ENCODE measurements at regions not wholly inside any gene's neighbourhood (a gene's known extent, or its start where the extent isn't known, plus 50 kb on each side); places are given as distances from the start of the nearest gene placed in this dataset.

DNA sequence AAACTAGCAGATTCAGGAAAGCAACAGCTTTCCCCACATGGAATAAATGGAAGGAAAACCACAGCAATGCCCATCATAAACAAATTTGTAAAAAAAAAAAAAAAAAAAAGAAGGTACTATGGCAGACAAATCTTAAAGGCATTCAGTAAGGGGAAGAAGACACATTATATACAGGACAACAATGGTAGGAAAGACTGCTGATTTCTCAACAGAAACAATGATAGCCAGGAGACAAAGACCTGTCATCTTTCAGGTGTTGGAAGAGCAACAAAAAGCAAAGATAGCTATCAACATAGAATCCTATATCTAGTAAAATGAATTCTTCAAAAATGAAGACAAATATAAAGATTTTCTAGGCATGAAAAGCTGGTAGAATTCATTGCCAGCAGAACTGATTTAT lies 65.9 kb downstream of the KCNJ2 start:
- no peak overlapping the region for H3K4me3 ChIP-seq (ENCODE audit: low read depth in 2 of 2, low read length in 2 of 2)
- ChIA-PET POLR2A (no interaction called here), CTCF (no interaction called here)
- H3K9me3 ChIP-seq (ENCODE audit: control insufficient read depth, insufficient read depth, low read depth, low read length) = no peaks in the 10 kb centered on the region
- no peaks in the 10 kb centered on the region for H3K27me3 ChIP-seq (ENCODE audit: control insufficient read depth, insufficient read depth, low read length)
- H3K4me1 ChIP-seq (ENCODE audit: control insufficient read depth, insufficient read depth, low read length) = no peaks in the 10 kb centered on the region
- in situ Hi-C loops (cut with HindIII; ENCODE audit: low pct_unique_long_range_greater_than_20kb, low sequenced_read_pairs) = no loop called here
- ATAC-seq (no peak), DNase-seq (ENCODE audit: low read depth, low spot score) (no peak)
- H3K36me3 ChIP-seq (ENCODE audit: control insufficient read depth, insufficient read depth, low read length) = no peaks in the 10 kb centered on the region
- intact Hi-C loops (cut with micrococcal nuclease; ENCODE audit: unreplicated experiment) = no loop called here
- BruUV-seq (replicated peaks) = no TSS peak
- no peak overlapping the region for H3K27ac ChIP-seq (ENCODE audit: low read length)
- TF ChIP-seq, protein P1, sequence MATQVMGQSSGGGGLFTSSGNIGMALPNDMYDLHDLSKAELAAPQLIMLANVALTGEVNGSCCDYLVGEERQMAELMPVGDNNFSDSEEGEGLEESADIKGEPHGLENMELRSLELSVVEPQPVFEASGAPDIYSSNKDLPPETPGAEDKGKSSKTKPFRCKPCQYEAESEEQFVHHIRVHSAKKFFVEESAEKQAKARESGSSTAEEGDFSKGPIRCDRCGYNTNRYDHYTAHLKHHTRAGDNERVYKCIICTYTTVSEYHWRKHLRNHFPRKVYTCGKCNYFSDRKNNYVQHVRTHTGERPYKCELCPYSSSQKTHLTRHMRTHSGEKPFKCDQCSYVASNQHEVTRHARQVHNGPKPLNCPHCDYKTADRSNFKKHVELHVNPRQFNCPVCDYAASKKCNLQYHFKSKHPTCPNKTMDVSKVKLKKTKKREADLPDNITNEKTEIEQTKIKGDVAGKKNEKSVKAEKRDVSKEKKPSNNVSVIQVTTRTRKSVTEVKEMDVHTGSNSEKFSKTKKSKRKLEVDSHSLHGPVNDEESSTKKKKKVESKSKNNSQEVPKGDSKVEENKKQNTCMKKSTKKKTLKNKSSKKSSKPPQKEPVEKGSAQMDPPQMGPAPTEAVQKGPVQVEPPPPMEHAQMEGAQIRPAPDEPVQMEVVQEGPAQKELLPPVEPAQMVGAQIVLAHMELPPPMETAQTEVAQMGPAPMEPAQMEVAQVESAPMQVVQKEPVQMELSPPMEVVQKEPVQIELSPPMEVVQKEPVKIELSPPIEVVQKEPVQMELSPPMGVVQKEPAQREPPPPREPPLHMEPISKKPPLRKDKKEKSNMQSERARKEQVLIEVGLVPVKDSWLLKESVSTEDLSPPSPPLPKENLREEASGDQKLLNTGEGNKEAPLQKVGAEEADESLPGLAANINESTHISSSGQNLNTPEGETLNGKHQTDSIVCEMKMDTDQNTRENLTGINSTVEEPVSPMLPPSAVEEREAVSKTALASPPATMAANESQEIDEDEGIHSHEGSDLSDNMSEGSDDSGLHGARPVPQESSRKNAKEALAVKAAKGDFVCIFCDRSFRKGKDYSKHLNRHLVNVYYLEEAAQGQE (IDR thresholded peaks at IDR 0.05; ENCODE audit: insufficient read depth in 1 of 2, low read depth in 2 of 2, low read length in 1 of 2) = no peak
- TF ChIP-seq TCF7L2 (IDR thresholded peaks at IDR 0.05; ENCODE audit: low read depth, low read length) (no peak), POLR2AphosphoS5 (IDR thresholded peaks at IDR 0.05; ENCODE audit: low read depth, low read length) (no peak), SIN3A (IDR thresholded peaks at IDR 0.05; ENCODE audit: borderline replicate concordance, insufficient read depth, low read depth, low read length) (no peak)
- TF ChIP-seq, protein P2, sequence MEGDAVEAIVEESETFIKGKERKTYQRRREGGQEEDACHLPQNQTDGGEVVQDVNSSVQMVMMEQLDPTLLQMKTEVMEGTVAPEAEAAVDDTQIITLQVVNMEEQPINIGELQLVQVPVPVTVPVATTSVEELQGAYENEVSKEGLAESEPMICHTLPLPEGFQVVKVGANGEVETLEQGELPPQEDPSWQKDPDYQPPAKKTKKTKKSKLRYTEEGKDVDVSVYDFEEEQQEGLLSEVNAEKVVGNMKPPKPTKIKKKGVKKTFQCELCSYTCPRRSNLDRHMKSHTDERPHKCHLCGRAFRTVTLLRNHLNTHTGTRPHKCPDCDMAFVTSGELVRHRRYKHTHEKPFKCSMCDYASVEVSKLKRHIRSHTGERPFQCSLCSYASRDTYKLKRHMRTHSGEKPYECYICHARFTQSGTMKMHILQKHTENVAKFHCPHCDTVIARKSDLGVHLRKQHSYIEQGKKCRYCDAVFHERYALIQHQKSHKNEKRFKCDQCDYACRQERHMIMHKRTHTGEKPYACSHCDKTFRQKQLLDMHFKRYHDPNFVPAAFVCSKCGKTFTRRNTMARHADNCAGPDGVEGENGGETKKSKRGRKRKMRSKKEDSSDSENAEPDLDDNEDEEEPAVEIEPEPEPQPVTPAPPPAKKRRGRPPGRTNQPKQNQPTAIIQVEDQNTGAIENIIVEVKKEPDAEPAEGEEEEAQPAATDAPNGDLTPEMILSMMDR (IDR thresholded peaks at IDR 0.05) = no peak

DNA sequence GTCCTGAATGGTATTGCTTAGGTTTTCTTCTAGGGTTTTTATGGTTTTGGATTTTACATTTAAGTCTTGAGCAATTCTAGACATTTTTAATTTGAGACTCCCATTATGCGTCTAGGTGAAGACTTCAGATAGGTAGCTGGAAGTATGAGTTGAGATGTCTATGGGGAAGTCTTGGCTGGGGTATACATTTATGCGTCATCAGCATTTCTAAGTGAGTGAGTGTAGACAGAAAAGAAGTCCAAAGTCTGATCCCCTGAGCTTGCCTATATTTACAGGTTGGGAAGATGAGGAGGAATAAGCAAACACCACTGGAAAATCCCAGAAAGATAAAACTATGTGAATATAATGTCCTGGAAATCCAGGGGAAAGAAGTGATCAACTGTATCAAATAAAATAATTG lies 68.9 kb downstream of the KCNJ2 start:
- in situ Hi-C loops (cut with HindIII; ENCODE audit: low pct_unique_long_range_greater_than_20kb, low sequenced_read_pairs) = no loop called here
- BruUV-seq (replicated peaks) = no TSS peak
- no peak for DNase-seq (ENCODE audit: low read depth, low spot score)
- ChIA-PET CTCF (no interaction called here), POLR2A (interaction anchor here (0.6 kb wide), 1 partner anchor 63 kb away, joined by 4 read pairs; no protein-coding TSS in a partner anchor)
- ATAC-seq = no peak
- H3K4me1 ChIP-seq (ENCODE audit: control insufficient read depth, insufficient read depth, low read length) = no peaks in the 10 kb centered on the region
- TF ChIP-seq SIN3A (IDR thresholded peaks at IDR 0.05; ENCODE audit: borderline replicate concordance, insufficient read depth, low read depth, low read length) = no peak
- TF ChIP-seq, protein P1 (IDR thresholded peaks at IDR 0.05; ENCODE audit: insufficient read depth in 1 of 2, low read depth in 2 of 2, low read length in 1 of 2) = no peak
- TF ChIP-seq, protein P2 (IDR thresholded peaks at IDR 0.05) = no peak
- no peak for TF ChIP-seq TCF7L2 (IDR thresholded peaks at IDR 0.05; ENCODE audit: low read depth, low read length)
- no peak for TF ChIP-seq POLR2AphosphoS5 (IDR thresholded peaks at IDR 0.05; ENCODE audit: low read depth, low read length)
- intact Hi-C loops (cut with micrococcal nuclease; ENCODE audit: unreplicated experiment) = no loop called here
- H3K27ac ChIP-seq (ENCODE audit: low read length) = no peak overlapping the region
- H3K9me3 ChIP-seq (ENCODE audit: control insufficient read depth, insufficient read depth, low read depth, low read length) = no peaks in the 10 kb centered on the region
- no peak overlapping the region for H3K4me3 ChIP-seq (ENCODE audit: low read depth in 2 of 2, low read length in 2 of 2)
- no peaks in the 10 kb centered on the region for H3K36me3 ChIP-seq (ENCODE audit: control insufficient read depth, insufficient read depth, low read length)
- H3K27me3 ChIP-seq (ENCODE audit: control insufficient read depth, insufficient read depth, low read length) = no peaks in the 10 kb centered on the region

Data from Panc1 (cell line).